Activated T-cell treated with anti-CD3 and anti-CD28 coated beads, Interleukin-2, amount 50 U/mL, for 48 hours (primary cell): ENCODE measurements at regions not wholly inside any gene's neighbourhood (a gene's known extent, or its start where the extent isn't known, plus 50 kb on each side); places are given as distances from the start of the nearest gene placed in this dataset.
A peak's percentile ranks its signal among the peaks of the same experiment; 100 is the strongest.
"Not testable (repeated sequence)": the region's sequence is repeated elsewhere in the genome, so short reads cannot be mapped to it uniquely, and the experiment has no call there.

Experiments used
- DNase-seq, 2 experiments: peaks; one replicate each; pipeline ENCODE4 v3.0.0-alpha.2; 2020

DNA sequence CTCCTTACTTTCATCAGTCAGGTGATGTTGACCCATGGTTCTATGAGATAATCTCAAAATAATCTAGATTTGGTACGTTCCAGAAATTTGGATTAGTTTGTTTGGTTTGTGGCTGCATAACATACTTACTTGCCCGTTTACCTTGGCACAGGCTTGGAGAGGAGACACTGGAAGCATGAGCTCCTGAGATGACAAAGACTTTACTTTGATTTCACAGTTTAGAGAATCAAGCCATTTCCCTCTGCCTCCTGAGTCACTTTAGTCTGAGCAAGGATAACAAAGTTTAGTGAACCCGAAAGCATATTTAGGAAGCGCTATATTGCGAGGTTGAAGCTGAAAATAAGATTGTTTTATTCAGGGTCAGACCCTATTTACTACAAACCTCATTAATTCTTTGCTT lies 643.4 kb downstream of the QKI start:
- no peak for DNase-seq

GRCh38 chr6:164051427-164051826 lies 636.9 kb downstream of the QKI start:
- DNase-seq, result no peak

GRCh38 chr6:164049517-164049988 lies 635.0 kb downstream of the QKI start:
- no peak for DNase-seq

DNA sequence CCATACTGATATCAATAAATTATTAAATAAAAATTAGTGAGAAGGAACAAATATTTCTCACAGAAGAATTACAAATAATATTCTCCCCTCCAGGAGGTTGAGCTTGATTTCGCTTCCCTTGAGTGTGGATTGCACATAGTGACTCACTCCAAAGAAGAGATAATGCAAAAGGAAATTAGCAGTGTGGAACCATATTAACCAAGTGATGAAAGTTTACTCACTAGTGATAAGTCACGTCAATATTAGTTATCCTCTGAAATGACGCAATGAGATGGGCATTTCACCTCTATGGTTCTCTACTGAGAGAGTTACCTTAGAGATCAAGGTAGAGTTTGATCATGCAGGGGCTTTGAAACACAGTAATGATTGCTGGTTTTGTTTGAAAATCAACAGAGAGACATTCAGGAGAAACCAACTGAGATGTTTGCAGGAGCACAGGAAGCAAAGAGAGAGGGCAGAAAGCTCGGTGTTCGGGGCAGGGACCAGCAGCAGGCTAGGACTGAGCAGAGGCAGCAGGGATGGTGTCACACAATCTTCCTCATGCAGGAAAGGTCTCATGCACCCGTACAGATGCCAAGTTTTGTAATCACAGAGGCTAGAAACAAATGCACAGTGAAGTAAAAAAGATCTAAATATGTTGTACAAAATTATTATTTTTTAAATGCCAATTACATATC lies 634.5 kb downstream of the QKI start:
- DNase-seq, result no peak

DNA sequence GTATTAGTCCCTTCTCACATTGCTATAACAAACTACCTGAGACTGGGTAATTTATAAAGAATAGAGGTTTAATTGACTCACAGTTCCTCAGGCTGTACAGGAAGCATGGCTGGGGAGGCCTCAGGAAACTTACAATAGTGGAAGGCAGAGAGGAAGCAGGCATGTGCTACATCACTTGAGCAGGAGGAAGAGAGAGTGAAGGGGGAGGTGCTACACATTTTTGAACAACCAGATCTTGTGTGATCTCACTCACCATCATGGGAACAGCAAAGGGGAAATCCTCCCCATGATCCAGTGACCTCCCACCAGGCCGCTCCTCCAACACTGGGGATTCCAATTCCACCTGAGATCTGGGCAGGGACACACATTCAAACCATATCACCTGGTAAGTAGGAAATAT lies 630.6 kb downstream of the QKI start:
- DNase-seq, result no peak

DNA sequence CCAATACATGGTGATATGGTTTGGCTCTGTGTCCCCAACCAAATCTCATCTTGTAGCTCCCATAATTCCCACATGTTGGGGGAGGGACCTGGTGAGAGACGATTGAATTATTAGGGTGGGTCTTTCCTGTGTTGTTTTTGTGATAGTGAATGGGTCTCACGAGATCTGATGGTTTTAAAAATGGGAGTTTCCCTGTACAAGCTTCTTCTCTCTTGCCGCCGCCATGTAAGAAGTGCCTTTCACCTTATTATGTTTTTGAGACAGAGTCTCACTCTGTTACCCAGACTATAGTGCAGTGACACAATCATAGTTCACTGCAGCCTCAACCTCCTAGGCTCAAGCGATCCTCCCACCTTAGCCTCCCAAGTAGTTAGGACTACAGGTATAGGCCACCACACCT lies 629.1 kb downstream of the QKI start:
- not testable (repeated sequence) for DNase-seq

GRCh38 chr6:164042212-164042611 lies 627.7 kb downstream of the QKI start:
- DNase-seq, result no peak

DNA sequence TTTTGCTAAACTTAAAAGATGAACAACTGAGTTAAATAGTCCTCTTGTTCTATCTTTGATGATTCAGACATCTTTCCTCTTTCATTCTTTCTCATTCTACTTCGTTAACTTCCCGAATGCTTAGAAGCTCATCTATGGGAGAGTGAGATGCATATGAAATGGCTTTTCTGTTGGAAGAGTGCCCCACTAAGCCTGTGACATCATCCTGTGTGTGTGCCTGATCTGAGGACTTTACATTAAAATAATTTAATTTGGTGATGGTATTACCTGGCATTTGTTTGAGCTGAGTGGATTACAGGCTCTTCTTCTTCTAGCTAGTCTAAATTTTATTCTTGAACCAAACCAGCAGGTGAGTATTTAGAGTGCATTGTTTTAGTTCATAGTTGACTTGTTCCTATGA lies 626.5 kb downstream of the QKI start:
- DNase-seq, result no peak

DNA sequence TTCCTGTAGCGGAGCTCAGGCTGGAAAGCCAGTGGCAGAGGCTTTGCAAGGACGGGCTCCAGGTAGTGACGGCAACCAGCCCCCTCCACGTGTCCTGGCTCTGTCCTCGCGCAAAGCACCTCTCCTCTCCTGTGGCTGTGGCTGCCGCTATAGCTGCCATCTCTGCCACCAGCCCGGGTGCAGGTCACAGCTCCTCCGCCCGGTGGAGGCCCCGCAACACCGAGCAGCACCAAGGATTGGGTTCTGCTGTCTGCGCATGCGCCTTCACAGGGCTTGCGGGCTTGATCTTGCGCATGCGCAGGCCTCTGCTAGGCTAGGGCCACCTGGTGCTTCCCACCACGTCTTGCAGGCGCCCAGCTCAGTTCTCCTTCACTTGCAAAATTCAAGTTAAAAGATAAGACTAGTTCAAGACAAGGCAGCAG lies 625.4 kb downstream of the QKI start:
- DNase-seq, result peak; percentile 39 to 55

DNA sequence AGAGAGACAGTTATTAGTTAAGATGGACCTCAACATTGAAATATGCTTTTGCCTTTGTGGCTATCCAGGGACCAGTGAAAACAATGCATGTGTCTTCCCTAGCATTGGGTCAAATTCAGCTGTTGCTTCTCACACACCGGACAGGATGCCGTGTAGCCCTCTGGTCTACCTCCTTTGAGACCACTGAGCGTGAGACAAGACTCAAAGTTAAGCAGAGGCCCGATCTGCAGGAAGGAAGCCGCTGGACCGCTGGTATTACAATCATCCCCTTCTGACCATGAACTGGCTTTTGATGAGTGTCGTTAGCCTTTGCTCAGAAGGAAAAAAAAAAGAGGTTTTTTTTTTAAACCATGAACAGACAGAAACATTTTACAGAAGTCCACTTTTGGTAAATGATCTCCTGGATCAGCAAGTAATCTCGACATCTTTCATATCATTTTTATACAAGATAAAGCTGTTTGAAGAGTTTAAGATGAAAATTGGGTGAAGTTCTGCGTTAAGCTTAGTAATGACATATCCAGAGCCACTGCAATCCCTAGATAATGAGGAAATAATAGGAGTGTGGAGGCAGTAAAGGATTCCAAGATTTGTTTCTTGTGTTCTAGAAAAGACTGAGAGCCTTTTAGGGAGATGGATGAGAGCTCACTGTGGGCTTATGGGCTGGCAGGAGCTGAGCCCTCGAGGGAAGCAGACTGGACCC lies 622.8 kb downstream of the QKI start:
- no peak for DNase-seq

DNA sequence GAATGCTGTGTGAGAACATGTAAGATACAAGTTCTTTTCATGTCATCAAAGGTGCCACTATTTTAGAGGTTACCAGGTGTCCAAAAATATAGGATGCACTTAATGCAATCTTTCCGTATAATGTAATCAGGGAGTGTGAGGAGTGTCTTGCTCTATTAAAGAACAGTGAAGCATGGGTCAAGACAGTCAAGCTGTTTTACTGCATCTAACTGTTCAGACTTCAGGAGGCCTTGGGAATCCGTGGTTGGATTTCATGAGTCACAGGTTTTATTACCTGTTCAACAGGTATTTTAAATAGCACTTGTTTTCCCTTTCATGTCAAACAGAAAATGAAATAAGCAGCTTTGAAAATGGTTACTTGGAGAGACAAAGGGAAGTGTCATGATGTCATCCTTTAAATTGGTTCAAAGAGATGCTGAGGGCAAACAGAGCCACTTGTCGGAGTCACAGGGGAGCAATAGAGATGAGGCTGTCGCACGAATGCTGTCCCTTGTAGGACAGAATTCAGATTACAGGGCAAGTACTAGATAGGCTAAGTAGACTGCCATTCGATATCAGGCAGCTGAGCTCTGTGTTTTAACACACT lies 621.5 kb downstream of the QKI start:
- no peak for DNase-seq

DNA sequence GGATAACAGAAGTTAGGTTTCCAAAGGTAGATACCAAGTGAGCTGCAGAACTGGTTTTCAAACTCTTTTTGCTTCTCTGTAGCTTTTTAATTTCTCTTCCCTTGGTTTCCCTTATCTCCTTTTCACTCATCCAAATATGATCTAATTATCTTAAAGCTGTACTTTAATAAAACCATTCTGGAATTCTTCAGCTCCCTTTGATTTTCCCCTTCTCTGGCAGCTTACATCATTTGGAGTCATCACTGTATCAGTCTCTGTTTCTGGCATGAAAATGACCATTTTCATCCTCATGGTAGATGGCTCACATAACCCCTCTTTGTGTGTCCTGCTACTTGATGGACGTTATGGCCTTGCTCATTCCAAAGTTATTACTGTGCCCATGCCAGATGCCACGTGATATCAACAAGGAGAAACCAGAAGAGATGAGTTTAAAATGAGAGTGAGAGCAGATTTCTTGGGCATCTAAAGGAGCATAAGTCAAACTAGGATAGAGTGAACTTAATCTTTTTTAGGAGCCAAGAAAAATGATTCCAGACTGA lies 620.2 kb downstream of the QKI start:
- DNase-seq, result no peak

DNA sequence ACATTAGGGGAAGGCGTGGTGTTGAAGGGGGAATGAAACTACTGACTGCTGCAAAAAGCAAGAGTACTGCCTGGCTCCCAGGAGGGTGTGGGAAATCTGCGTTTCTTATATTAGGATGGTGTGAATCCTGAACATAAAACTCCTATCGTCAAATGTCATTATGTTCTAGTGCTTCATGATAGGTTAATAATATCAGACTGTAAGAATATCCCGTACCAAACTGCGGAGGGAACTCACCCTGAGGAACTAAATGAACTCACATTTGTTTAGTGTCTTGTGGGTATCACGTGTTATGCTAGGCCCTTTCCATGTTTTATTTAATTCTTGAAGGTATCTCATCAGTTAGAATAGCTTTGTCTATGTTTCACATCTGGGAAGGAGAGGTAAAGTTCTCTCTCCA lies 610.7 kb downstream of the QKI start:
- no peak for DNase-seq

- DNase-seq, result no peak
Observed at GRCh38 chr6:164023535-164023934, 609.0 kb downstream of the QKI start.

DNA sequence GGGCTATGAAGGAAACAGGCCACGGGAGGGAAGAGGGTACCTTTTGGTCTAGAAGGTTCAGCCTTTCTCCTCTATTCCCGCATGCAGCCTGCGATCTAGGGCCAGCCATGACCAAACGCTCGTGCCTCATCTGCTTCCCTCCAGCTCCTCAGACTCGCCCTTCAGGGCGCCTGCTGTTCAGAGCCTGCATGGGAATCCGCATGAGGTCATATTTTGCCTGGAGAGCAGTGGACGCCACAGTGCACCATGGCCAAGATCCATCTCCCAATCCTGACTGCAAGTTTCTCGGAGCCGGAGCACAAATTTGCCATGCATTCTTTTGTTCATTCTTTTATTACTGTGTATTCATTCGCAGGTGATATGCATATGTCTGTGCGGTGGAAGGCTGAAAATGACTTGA lies 608.1 kb downstream of the QKI start:
- DNase-seq, result no peak

DNA sequence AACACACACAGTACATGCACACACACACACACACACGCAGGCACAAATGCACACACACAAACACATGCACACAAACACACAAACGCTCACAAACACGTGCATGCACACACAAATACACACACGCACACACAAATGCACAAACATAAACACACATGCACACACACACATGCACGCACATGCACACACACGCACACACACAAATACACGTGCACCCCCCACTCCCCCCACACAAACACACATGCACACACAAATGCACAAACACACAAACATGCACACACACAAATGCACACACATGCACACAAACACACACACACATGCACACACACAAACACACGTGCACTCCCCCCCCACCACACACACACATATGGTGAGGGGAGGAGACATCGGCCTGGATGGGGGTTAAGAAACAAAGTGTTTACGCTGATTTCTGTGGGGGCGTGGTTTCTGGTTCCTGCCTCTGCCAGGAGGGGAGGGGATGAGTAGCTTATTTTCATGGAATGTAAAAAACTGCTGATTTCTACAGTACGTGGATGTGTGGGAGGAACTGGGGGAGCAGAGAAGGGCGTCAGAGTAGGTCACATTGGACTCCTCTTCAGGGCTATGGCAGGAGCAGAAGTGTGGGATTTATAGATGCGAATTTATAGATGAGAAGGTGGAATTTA lies 607.2 kb downstream of the QKI start:
- no peak for DNase-seq

- no peak for DNase-seq
Observed at GRCh38 chr6:164020142-164020541, 605.6 kb downstream of the QKI start.

DNA sequence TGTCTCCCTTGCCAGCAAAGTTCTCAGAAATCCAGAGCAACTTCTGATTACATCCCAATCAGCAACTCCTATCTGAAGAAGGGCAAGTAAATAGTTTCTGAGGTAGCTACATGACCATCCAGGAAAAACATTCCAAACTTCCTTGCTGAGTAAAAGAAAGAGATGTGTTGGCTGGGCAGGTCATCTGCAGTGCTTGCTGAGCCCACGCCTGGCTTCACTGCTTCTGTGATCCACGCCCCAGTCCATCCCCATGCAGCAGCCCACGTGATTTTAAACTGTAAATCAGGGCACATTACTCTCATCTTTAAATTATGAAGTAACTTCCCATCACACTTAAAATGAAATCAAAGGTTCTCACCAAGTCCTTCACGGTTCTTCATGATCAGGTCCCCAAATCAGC lies 603.6 kb downstream of the QKI start:
- no peak for DNase-seq

DNA sequence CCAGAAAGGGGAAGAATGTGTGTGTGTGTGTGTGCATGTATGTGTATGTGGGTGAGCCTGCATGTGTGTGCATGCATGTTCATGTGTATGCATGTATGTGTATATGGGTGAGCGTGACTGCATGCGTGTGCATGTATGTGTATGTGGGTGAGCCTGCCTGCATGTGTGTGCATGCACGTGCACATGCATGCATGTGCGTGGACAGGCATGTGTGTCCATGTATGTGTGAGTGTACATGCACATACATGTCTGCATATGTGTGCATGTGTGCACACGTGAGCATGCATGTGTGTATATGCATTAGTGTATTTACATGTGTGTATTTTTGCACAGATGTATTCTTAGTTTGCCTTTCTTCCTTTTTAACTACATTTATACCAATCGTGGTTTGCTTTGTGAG lies 601.5 kb downstream of the QKI start:
- DNase-seq, result no peak

DNA sequence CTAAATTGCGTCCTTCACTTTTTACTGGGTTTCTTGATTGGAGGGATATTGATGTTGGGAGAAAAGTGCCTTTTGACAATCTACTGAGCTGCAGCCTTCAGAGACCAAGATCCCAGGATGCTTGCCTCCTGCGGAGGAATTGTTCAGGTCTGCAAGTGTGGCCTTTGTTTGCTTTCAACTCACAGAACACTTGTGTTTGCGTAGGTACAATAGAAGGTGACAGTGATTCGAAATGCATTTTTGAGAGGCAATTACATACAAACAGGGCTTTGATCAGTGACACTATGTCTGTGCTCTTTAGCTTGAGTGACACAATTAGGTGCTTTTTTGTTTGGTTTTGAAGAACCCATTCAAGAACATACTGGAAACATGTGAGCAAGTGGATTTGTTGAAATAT lies 600.6 kb downstream of the QKI start:
- DNase-seq, result no peak

DNA sequence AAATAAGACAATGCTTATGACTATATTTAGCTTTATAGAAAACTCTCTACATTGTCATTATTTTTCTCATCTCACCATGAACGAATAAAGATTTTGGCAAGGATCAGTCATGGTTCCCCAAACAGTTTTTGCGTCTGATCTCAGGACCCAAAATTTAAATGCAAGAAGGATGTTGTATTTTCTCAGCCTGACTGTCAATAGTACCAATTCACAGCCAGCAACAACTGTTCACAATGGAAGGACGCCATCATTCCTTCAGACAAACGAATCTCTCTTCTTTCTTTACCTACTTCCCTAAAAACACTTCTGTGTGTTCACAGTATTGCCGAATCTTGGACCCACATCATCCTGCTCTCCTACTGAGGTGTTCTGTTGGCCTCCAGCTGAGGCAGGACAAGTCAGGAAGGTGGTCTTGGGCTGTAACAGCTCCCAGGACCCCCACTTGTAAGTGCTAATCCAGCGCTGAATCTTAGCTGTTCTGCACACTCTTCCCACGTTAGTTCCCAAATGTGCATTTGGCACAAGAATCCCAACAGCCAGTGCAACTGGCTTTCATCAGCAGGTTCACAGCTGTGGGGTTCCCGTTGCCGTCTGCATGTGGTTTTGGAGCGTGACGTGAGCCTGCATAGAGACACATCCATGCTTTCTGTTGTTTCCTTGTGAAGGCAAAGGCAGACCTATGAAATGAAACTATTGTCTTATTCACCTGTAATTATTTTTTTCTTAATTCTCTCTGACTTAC lies 600.0 kb downstream of the QKI start:
- no peak for DNase-seq

- no peak for DNase-seq
Observed at GRCh38 chr6:164013480-164014208, 599.1 kb downstream of the QKI start.
